NOMO-1 treated with DMSO at 0.1 percent for 48 hours (cell line): ENCODE measurements at regions not wholly inside any gene's neighbourhood (a gene's known extent, or its start where the extent isn't known, plus 50 kb on each side); places are given as distances from the start of the nearest gene placed in this dataset.

Source experiments
- DNase-seq: peaks from one replicate; lab custom pipeline; 2025; ENCODE audit not compliant: unreplicated experiment; lab: John Stamatoyannopoulos, UW

DNA sequence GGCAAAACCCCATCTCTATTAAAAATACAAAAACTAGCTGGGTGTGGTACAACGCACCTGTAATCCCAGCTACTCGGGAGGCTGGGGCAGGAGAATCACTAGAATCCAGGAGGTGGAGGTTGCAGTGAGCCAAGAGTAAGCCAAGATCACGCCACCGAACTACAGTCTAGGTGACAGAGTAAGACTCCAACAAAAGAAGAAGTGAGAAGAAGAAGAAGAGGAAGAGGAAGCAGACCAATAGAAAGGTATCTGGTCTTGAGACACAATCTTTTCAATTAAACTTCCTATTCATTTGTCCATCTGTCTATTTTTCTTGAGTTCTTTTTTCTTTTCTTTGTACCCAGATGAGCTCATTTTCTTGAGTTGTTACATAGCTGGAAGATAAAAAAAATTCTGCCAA is 55.7 kb upstream of the ACADM start:
- DNase-seq, result peak; percentile 56

DNA sequence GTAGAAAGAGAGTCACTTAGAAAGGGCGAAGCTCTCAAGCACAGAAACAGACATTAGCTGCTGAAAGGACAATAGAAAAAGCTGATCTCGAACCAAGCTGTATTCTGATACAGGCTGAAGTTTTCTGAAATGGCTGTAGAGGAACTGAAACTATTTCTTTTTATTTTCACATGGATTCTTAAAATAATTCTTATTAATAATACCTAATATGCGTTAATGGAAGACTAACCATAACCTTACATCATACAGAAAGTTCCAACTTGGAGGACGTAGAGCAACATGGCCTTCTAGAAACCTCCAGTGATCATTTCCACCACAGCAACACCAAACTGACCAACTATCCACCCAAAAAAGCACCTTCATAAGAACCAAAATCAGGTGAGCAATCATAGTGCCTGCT is 52.8 kb upstream of the ACADM start:
- no peak for DNase-seq

DNA sequence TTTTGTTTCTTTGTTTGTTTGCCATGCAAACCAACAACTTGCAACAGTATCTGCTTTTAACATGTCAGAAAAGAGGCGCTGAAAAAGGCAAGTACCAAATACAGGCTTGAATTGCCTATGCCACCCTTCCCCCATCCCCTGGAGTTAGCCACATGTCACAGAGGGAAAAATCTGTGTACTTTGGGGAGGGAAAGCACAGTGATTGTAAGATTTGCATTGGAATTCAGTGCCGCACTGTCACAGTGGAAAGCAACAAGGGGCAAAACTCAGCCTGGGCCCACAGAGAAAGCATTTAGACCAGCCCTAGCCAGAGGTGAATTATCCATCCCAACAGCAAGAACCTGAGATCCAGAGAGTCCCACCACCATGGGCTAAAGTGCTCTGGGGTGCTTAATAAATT is 52.4 kb upstream of the ACADM start:
- DNase-seq, result no peak

DNA sequence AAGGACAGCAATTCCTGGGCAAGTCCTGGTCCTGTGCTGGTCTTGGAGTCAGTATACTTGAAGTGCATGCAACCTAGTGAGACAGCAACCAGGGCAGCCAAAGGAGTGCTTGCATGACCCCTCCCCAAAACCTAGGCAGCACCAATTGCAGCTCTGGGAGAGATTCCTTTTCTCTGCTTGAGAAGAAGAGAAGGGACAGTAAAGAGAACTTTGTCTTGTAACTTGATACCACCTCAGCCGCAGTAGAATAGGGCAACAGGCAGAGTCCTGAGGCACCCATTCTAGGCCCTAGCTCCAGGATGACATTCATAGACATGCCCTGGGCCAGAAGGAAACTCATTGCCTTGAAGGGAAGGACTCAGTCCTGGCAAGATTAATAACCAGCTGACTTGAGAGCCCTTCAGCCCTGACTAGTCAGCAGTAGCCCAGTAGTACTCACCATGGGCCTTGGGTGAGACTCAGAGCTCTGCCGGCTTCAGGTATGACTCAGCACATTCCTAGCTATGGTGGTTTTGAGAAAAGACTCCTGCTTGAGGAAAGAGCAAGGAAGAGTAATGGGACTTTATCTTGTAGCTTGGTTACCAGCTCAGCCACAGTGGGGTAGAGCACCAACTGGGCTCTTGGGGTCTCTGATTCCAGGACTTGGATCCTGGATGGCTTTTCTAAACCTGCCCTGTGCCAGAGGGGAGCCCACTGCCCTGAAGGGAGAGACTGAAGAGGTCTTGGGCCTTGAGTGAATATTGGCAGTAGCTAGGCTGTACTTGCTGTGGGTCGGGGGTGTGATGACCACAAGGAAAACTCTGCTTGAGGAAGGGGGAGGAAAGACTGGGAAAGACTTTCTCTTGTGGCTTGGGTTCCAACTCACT is 51.7 kb upstream of the ACADM start:
- no peak for DNase-seq

GRCh38 chr1:75673399-75673798 is 51.1 kb upstream of the ACADM start:
- DNase-seq, result no peak

GRCh38 chr1:75673885-75674284 is 50.6 kb upstream of the ACADM start:
- DNase-seq, result no peak
